Loucy (cell line): ENCODE measurements at regions not wholly inside any gene's neighbourhood (a gene's known extent, or its start where the extent isn't known, plus 50 kb on each side); places are given as distances from the start of the nearest gene placed in this dataset.

ENCODE experiments used
- CTCF ChIP-seq: fragments of 200-600 bp; sonication (generic); conservative IDR thresholded peaks from 2 replicates; pipeline ENCODE4 v1.5.1; 2014; ENCODE audit warnings: mild to moderate bottlenecking, antibody characterized with exemption, low read length
- EZH2phosphoT487 ChIP-seq: fragments of 200-600 bp; IDR thresholded peaks from 2 replicates; pipeline ENCODE4 v1.6.1; 2018; ENCODE audit warnings: antibody characterized with exemption, mild to moderate bottlenecking, moderate library complexity, borderline replicate concordance

DNA sequence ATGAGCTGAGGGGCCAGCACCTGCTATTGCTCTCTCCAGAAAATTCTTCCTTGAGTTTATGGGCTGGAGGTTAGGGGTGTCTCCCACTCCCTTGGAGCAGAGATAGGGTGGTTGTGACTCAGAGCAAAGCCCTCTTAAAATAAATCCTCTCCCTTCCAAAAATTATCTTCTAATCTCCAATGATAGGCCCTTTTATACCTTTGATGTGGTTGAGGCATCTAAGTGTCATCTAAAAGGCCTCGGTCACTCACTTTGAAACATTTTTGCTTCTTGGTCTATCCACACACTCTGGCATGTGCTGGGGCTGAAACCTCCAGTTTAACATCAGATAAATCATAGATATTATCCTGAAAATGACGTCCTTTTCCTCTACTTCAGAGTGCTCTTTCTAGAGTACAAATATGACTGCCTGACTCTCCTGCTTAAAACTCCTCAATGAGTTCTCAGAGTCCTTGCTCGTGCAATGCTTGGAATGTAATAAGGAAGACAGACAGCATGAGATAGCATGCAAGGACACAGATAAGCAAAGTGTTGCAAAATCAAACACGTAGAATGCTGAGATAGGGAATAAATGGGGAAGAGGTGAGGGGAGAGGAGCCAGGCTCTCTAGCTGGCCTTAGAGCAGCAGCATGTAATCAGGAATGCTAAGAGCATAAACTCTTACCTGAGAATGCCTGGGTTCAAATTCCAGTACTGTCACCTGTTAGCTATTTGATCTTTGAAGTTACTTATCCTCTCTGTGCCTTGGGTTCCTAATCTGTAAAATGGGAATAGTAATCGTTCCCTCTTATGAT is 374.1 kb upstream of the CITED2 start:
- TF ChIP-seq CTCF (no peak), EZH2phosphoT487 (no peak)
